ACC112 (cell line): ENCODE measurements at regions not wholly inside any gene's neighbourhood (a gene's known extent, or its start where the extent isn't known, plus 50 kb on each side); places are given as distances from the start of the nearest gene placed in this dataset.

Experiments
- H2AFZ ChIP-seq: fragments of 200-600 bp; sonication (generic); one replicate; pipeline ENCODE4 v1.6.0; 2017; ENCODE audit warnings: antibody characterized with exemption, low read length; ENCODE audit not compliant: unreplicated experiment
- H3K27ac ChIP-seq: fragments of 200-600 bp; sonication (generic); 2 replicates; pipeline ENCODE4 v1.5.1; 2014; ENCODE audit warnings: low read depth, mild to moderate bottlenecking, antibody characterized with exemption, low read length, moderate library complexity
- H3K27me3 ChIP-seq: fragments of 200-600 bp; sonication (generic); 2 replicates; pipeline ENCODE4 v1.6.1; 2014; ENCODE audit warnings: mild to moderate bottlenecking, antibody characterized with exemption, low read length, moderate library complexity, mixed read lengths; ENCODE audit not compliant: insufficient read depth
- H3K36me3 ChIP-seq: fragments of 200-600 bp; sonication (generic); 2 replicates; pipeline ENCODE4 v1.6.1; 2016; ENCODE audit warnings: mild to moderate bottlenecking, antibody characterized with exemption, low read length, moderate library complexity, mixed read lengths; ENCODE audit not compliant: insufficient read depth
- H3K4me1 ChIP-seq: fragments of 200-600 bp; sonication (generic); one replicate; pipeline ENCODE4 v1.6.1; 2016; ENCODE audit warnings: low read length, mixed read lengths; ENCODE audit not compliant: insufficient read depth, unreplicated experiment, control insufficient read depth
- H3K4me3 ChIP-seq: fragments of 200-600 bp; sonication (generic); 2 replicates; pipeline ENCODE4 v1.5.1; 2014; ENCODE audit warnings: mild to moderate bottlenecking, low read depth, low read length
- H3K79me2 ChIP-seq: fragments of 200-600 bp; sonication (generic); one replicate; pipeline ENCODE4 v1.6.0; 2016; ENCODE audit warnings: low read length; ENCODE audit not compliant: control insufficient read depth, unreplicated experiment, insufficient read depth

GRCh38 chr10:94065787-94066186 lies 72.1 kb downstream of the PLCE1 start:
- H3K27ac ChIP-seq = no peak overlapping the region
- H3K36me3 ChIP-seq = no peaks in the 10 kb centered on the region
- no peaks in the 10 kb centered on the region for H3K27me3 ChIP-seq
- H3K4me1 ChIP-seq = peaks cover 26% of the 10 kb centered on the region
- H3K79me2 ChIP-seq = no peaks in the 10 kb centered on the region
- H3K4me3 ChIP-seq = no peak overlapping the region
- no peak overlapping the region for H2AFZ ChIP-seq

- Histone ChIP-seq H3K4me1 (peaks cover 26% of the 10 kb centered on the region), H3K27me3 (no peaks in the 10 kb centered on the region), H3K27ac (no peak overlapping the region), H2AFZ (no peak overlapping the region), H3K79me2 (no peaks in the 10 kb centered on the region), H3K36me3 (no peaks in the 10 kb centered on the region), H3K4me3 (no peak overlapping the region)
These were observed 72.7 kb downstream of the PLCE1 start for GRCh38 chr10:94066411-94066810.

- H3K36me3 ChIP-seq = no peaks in the 10 kb centered on the region
These were observed 76.2 kb downstream of the PLCE1 start for GRCh38 chr10:94069884-94070283.

GRCh38 chr10:94074462-94074861 lies 80.7 kb downstream of the PLCE1 start:
- Histone ChIP-seq H3K27me3 (no peaks in the 10 kb centered on the region), H2AFZ (no peak overlapping the region), H3K79me2 (no peaks in the 10 kb centered on the region), H3K27ac (no peak overlapping the region), H3K4me3 (no peak overlapping the region), H3K36me3 (no peaks in the 10 kb centered on the region), H3K4me1 (peaks cover 22% of the 10 kb centered on the region)

More at GRCh38 chr10:94069884-94070283, 76.2 kb downstream of the PLCE1 start:
- no peaks in the 10 kb centered on the region for H3K27me3 ChIP-seq
- no peak overlapping the region for H3K27ac ChIP-seq
- no peak overlapping the region for H3K4me3 ChIP-seq
- peaks cover 11% of the 10 kb centered on the region for H3K4me1 ChIP-seq
- no peaks in the 10 kb centered on the region for H3K79me2 ChIP-seq
- no peak overlapping the region for H2AFZ ChIP-seq

- Histone ChIP-seq H3K27me3 (no peaks in the 10 kb centered on the region), H3K4me1 (peaks cover 22% of the 10 kb centered on the region), H2AFZ (no peak overlapping the region), H3K4me3 (no peak overlapping the region), H3K79me2 (no peaks in the 10 kb centered on the region), H3K36me3 (0 out of 2 replicates have a peak, but pooled peaks cover 1% of the 10 kb centered on the region), H3K27ac (no peak overlapping the region)
These were observed 81.8 kb downstream of the PLCE1 start for GRCh38 chr10:94075506-94075905.

- Histone ChIP-seq H3K36me3 (peaks cover 4% of the 10 kb centered on the region; the same call in 1 of the 2 replicates), H3K4me1 (peaks cover 22% of the 10 kb centered on the region), H2AFZ (peak overlapping the region; percentile 32), H3K4me3 (no peak overlapping the region), H3K79me2 (no peaks in the 10 kb centered on the region), H3K27ac (no peak overlapping the region), H3K27me3 (no peaks in the 10 kb centered on the region)
These were observed 82.7 kb downstream of the PLCE1 start for GRCh38 chr10:94076325-94076841.

- peaks cover 4% of the 10 kb centered on the region; the same call in 1 of the 2 replicates for H3K36me3 ChIP-seq
- H2AFZ ChIP-seq = no peak overlapping the region
These were observed 83.3 kb downstream of the PLCE1 start for GRCh38 chr10:94077042-94077441.

GRCh38 chr10:94080108-94080507 lies 86.4 kb downstream of the PLCE1 start:
- peaks cover 22% of the 10 kb centered on the region for H3K4me1 ChIP-seq
- peaks cover 4% of the 10 kb centered on the region; the same call in 1 of the 2 replicates for H3K36me3 ChIP-seq
- H2AFZ ChIP-seq = no peak overlapping the region
- no peak overlapping the region for H3K4me3 ChIP-seq
- no peaks in the 10 kb centered on the region for H3K79me2 ChIP-seq
- H3K27ac ChIP-seq = no peak overlapping the region
- no peaks in the 10 kb centered on the region for H3K27me3 ChIP-seq

More at GRCh38 chr10:94077042-94077441, 83.3 kb downstream of the PLCE1 start:
- no peak overlapping the region for H3K4me3 ChIP-seq
- H3K27me3 ChIP-seq = no peaks in the 10 kb centered on the region
- H3K79me2 ChIP-seq = no peaks in the 10 kb centered on the region
- H3K27ac ChIP-seq = no peak overlapping the region
- peaks cover 22% of the 10 kb centered on the region for H3K4me1 ChIP-seq

- H3K36me3 ChIP-seq = peaks cover 4% of the 10 kb centered on the region; the same call in 1 of the 2 replicates
- peaks cover 8% of the 10 kb centered on the region for H3K4me1 ChIP-seq
- no peak overlapping the region for H3K27ac ChIP-seq
These were observed 90.0 kb downstream of the PLCE1 start for GRCh38 chr10:94083662-94084265.

GRCh38 chr10:94084344-94084743 lies 90.6 kb downstream of the PLCE1 start:
- Histone ChIP-seq H3K79me2 (no peaks in the 10 kb centered on the region), H3K36me3 (peaks cover 4% of the 10 kb centered on the region; the same call in 1 of the 2 replicates), H3K4me3 (no peak overlapping the region), H3K4me1 (peaks cover 13% of the 10 kb centered on the region), H3K27ac (no peak overlapping the region), H2AFZ (no peak overlapping the region), H3K27me3 (no peaks in the 10 kb centered on the region)

More at GRCh38 chr10:94083662-94084265, 90.0 kb downstream of the PLCE1 start:
- H3K79me2 ChIP-seq = no peaks in the 10 kb centered on the region
- no peaks in the 10 kb centered on the region for H3K27me3 ChIP-seq
- no peak overlapping the region for H2AFZ ChIP-seq
- no peak overlapping the region for H3K4me3 ChIP-seq

GRCh38 chr10:94085288-94085687 lies 91.6 kb downstream of the PLCE1 start:
- Histone ChIP-seq H3K4me1 (peaks cover 18% of the 10 kb centered on the region), H3K36me3 (peaks cover 4% of the 10 kb centered on the region; the same call in 1 of the 2 replicates), H3K4me3 (no peak overlapping the region), H3K27me3 (no peaks in the 10 kb centered on the region), H2AFZ (no peak overlapping the region), H3K79me2 (no peaks in the 10 kb centered on the region), H3K27ac (no peak overlapping the region)
